ENCODE measurements at regions not wholly inside any gene's neighbourhood (a gene's known extent, or its start where the extent isn't known, plus 50 kb on each side); places are given as distances from the start of the nearest gene placed in this dataset.

- TF ChIP-seq CTCF (IDR thresholded peaks at IDR 0.05) = no peak
- no peak for TF ChIP-seq POLR2AphosphoS5 (IDR thresholded peaks at IDR 0.05)
- no peak for TF ChIP-seq EP300 (IDR thresholded peaks at IDR 0.05)
These were observed 411.3 kb downstream of the SPRY1 start for GRCh38 chr4:123807866-123808265.

Measured in upper lobe of left lung (tissue), 4 donors.